Tibial nerve (tissue), 3 donors: ENCODE measurements at regions not wholly inside any gene's neighbourhood (a gene's known extent, or its start where the extent isn't known, plus 50 kb on each side); places are given as distances from the start of the nearest gene placed in this dataset.

ENCODE experiments used
- CTCF ChIP-seq, 5 experiments: fragments of 200-600 bp in 3 of 5; fragments of 450-650 bp in 2 of 5; sonication (generic) in 3 of 5; IDR thresholded peaks; one replicate each; pipeline ENCODE4 v1.5.1; 2016 to 2019; ENCODE audit warnings: antibody characterized with exemption in 5 of 5, mild to moderate bottlenecking in 3 of 5, moderate library complexity in 2 of 5
- POLR2A ChIP-seq, 2 donors: fragments of 450-650 bp; IDR thresholded peaks; one replicate each; pipeline ENCODE4 v1.6.1; 2017; ENCODE audit warnings: antibody characterized with exemption in 2 of 2, mild to moderate bottlenecking in 2 of 2, moderate library complexity in 2 of 2

GRCh38 chr4:67051000-67051789, 494.1 kb downstream of the CENPC start:
- TF ChIP-seq POLR2A (IDR thresholded peaks at IDR 0.05) (no peak), CTCF (IDR thresholded peaks at IDR 0.05) (no peak)
